ENCODE measurements at regions not wholly inside any gene's neighbourhood (a gene's known extent, or its start where the extent isn't known, plus 50 kb on each side); places are given as distances from the start of the nearest gene placed in this dataset.

GRCh38 chr3:159667261-159667660 is 321.4 kb upstream of the IL12A start:
- intact Hi-C loops (cut with DNase I): no loop called here
- Histone ChIP-seq H3K36me3 (no peaks in the 10 kb centered on the region), H3K4me3 (no peak overlapping the region), H3K4me1 (peaks cover 0 to 9% (median 0%) of the 10 kb centered on the region in 4 donors), H3K9me3 (peaks cover 0 to 1% (median 0%) of the 10 kb centered on the region in 4 donors), H3K27me3 (no peaks in the 10 kb centered on the region), H3K27ac (no peak overlapping the region)
- no peak for DNase-seq
- TF ChIP-seq POLR2AphosphoS5 (IDR thresholded peaks at IDR 0.05): no peak
- TF ChIP-seq EP300 (IDR thresholded peaks at IDR 0.05): no peak
- no peak for TF ChIP-seq POLR2A (IDR thresholded peaks at IDR 0.05)
- TF ChIP-seq, protein P1, sequence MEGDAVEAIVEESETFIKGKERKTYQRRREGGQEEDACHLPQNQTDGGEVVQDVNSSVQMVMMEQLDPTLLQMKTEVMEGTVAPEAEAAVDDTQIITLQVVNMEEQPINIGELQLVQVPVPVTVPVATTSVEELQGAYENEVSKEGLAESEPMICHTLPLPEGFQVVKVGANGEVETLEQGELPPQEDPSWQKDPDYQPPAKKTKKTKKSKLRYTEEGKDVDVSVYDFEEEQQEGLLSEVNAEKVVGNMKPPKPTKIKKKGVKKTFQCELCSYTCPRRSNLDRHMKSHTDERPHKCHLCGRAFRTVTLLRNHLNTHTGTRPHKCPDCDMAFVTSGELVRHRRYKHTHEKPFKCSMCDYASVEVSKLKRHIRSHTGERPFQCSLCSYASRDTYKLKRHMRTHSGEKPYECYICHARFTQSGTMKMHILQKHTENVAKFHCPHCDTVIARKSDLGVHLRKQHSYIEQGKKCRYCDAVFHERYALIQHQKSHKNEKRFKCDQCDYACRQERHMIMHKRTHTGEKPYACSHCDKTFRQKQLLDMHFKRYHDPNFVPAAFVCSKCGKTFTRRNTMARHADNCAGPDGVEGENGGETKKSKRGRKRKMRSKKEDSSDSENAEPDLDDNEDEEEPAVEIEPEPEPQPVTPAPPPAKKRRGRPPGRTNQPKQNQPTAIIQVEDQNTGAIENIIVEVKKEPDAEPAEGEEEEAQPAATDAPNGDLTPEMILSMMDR (IDR thresholded peaks at IDR 0.05): no peak
- 86% methylated on average over 4 of the region's 4 CpGs for WGBS, 2 donors

DNA sequence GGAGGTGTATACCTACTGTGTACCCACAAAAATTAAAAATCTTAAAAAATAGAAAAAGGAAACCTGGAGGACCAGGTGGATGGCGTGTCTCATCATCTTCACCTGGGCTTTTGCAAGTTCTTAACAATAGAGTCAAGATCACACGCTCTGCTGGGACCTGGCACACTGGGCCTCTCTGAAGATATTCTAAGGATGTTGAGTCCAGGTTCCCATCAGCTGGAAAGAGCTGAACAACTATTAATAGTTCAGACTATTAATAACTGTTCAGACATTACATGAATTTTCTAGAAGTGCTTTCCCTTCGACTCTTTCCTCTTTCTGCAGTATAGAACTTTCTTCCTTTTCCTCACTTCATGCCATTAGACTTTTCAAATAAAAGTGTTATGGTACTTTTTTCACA is 320.2 kb upstream of the IL12A start:
- WGBS, 2 donors: 91 to 93% methylated on average over 3 of the region's 3 CpGs
- Histone ChIP-seq H3K4me3 (no peak overlapping the region), H3K9me3 (no peaks in the 10 kb centered on the region), H3K27ac (no peak overlapping the region), H3K4me1 (peaks cover 0 to 9% (median 0%) of the 10 kb centered on the region in 4 donors), H3K27me3 (no peaks in the 10 kb centered on the region), H3K36me3 (no peaks in the 10 kb centered on the region)
- TF ChIP-seq POLR2AphosphoS5 (IDR thresholded peaks at IDR 0.05) (no peak), EP300 (IDR thresholded peaks at IDR 0.05) (no peak), POLR2A (IDR thresholded peaks at IDR 0.05) (no peak)
- TF ChIP-seq, protein P1 (IDR thresholded peaks at IDR 0.05): no peak
- intact Hi-C loops (cut with DNase I): no loop called here
- DNase-seq: no peak

DNA sequence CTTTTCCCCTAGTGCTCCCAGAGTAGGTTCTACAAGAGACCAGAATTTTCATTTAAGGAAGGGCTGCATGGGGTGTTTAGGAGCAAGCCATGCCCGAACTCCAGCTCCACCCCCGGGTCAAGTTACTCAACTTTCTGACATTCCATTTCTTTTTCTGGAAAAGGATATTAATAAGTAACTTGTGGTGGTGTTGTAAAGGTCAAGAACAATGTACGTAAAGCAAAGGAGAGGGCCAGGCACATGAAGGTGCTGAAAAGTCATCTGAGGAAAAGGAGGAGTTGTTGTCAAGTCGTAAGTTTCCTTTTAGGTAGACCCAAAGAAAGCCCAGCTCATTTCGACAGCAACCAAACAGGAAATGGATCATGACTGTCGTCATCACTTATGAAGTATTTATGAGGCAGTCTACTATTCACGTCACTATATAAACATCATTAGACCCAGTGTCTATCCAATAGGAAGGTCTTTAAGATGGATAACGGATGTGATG is 319.6 kb upstream of the IL12A start:
- no peaks in the 10 kb centered on the region for H3K27me3 ChIP-seq
- peaks cover 0 to 9% (median 0%) of the 10 kb centered on the region in 4 donors for H3K4me1 ChIP-seq
- no peaks in the 10 kb centered on the region for H3K9me3 ChIP-seq
- 17 to 46% methylated on average over 8 of the region's 8 CpGs for WGBS, 2 donors
- TF ChIP-seq, protein P1 (IDR thresholded peaks at IDR 0.05): no peak
- no peak for TF ChIP-seq POLR2AphosphoS5 (IDR thresholded peaks at IDR 0.05)
- no peak for TF ChIP-seq POLR2A (IDR thresholded peaks at IDR 0.05)
- no peak for TF ChIP-seq EP300 (IDR thresholded peaks at IDR 0.05)
- peak overlapping the region in 1 of 4 donors; percentile 7 for H3K27ac ChIP-seq
- H3K4me3 ChIP-seq: no peak overlapping the region
- H3K36me3 ChIP-seq: no peaks in the 10 kb centered on the region
- DNase-seq: no peak
- intact Hi-C loops (cut with DNase I): no loop called here

- DNase-seq: no peak
- Histone ChIP-seq H3K27me3 (no peaks in the 10 kb centered on the region), H3K4me3 (no peak overlapping the region), H3K4me1 (peaks cover 0 to 11% (median 2%) of the 10 kb centered on the region in 4 donors), H3K36me3 (no peaks in the 10 kb centered on the region), H3K27ac (peak overlapping the region in 2 of 4 donors; percentile 7 to 12), H3K9me3 (no peaks in the 10 kb centered on the region)
- TF ChIP-seq EP300 (IDR thresholded peaks at IDR 0.05) (no peak), POLR2AphosphoS5 (IDR thresholded peaks at IDR 0.05) (no peak), POLR2A (IDR thresholded peaks at IDR 0.05) (no peak)
- TF ChIP-seq, protein P1 (IDR thresholded peaks at IDR 0.05): no peak
- intact Hi-C loops (cut with DNase I): no loop called here
- 32 to 60% methylated on average over 6 of the region's 6 CpGs for WGBS, 2 donors
Observed at GRCh38 chr3:159669766-159670165, 318.9 kb upstream of the IL12A start.
